ENCODE measurements at regions not wholly inside any gene's neighbourhood (a gene's known extent, or its start where the extent isn't known, plus 50 kb on each side); places are given as distances from the start of the nearest gene placed in this dataset.

- no peak for DNase-seq (ENCODE audit: low read depth)
Measured at GRCh38 chr14:31944256-31945073, 132.6 kb upstream of the ARHGAP5 start.

- DNase-seq (ENCODE audit: low read depth): peak; percentile 7
Measured at GRCh38 chr14:31945074-31945613, 132.0 kb upstream of the ARHGAP5 start.

GRCh38 chr14:31945701-31946100, 131.4 kb upstream of the ARHGAP5 start:
- DNase-seq (ENCODE audit: low read depth): no peak

- no peak for DNase-seq (ENCODE audit: low read depth)
Measured at GRCh38 chr14:31947076-31947475, 130.0 kb upstream of the ARHGAP5 start.

- DNase-seq (ENCODE audit: low read depth): no peak
Measured at GRCh38 chr14:31947680-31948595, 129.2 kb upstream of the ARHGAP5 start.

GRCh38 chr14:31949709-31950108, 127.4 kb upstream of the ARHGAP5 start:
- DNase-seq (ENCODE audit: low read depth): no peak

- no peak for DNase-seq (ENCODE audit: low read depth)
Measured at GRCh38 chr14:31950331-31950730, 126.8 kb upstream of the ARHGAP5 start.

GRCh38 chr14:31950764-31951637, 126.1 kb upstream of the ARHGAP5 start:
- DNase-seq (ENCODE audit: low read depth): no peak

GRCh38 chr14:31951638-31951964, 125.5 kb upstream of the ARHGAP5 start:
- DNase-seq (ENCODE audit: low read depth): no peak

- DNase-seq (ENCODE audit: low read depth): no peak
Measured at GRCh38 chr14:31952573-31952972, 124.5 kb upstream of the ARHGAP5 start.

- DNase-seq (ENCODE audit: low read depth): no peak
Measured at GRCh38 chr14:31953210-31953609, 123.9 kb upstream of the ARHGAP5 start.

GRCh38 chr14:31954991-31955390, 122.1 kb upstream of the ARHGAP5 start:
- DNase-seq (ENCODE audit: low read depth): no peak

GRCh38 chr14:31955936-31956579, 121.0 kb upstream of the ARHGAP5 start:
- DNase-seq (ENCODE audit: low read depth): no peak

- no peak for DNase-seq (ENCODE audit: low read depth)
Measured at GRCh38 chr14:31957565-31957964, 119.5 kb upstream of the ARHGAP5 start.

GRCh38 chr14:31960039-31960438, 117.1 kb upstream of the ARHGAP5 start:
- DNase-seq (ENCODE audit: low read depth): no peak

GRCh38 chr14:31961896-31962295, 115.2 kb upstream of the ARHGAP5 start:
- DNase-seq (ENCODE audit: low read depth): no peak

- no peak for DNase-seq (ENCODE audit: low read depth)
Measured at GRCh38 chr14:31962920-31963319, 114.2 kb upstream of the ARHGAP5 start.

- DNase-seq (ENCODE audit: low read depth): no peak
Measured at GRCh38 chr14:31963587-31963986, 113.5 kb upstream of the ARHGAP5 start.

GRCh38 chr14:31964490-31964889, 112.6 kb upstream of the ARHGAP5 start:
- DNase-seq (ENCODE audit: low read depth): no peak

- no peak for DNase-seq (ENCODE audit: low read depth)
Measured at GRCh38 chr14:31965071-31965734, 111.9 kb upstream of the ARHGAP5 start.
